ENCODE measurements at regions not wholly inside any gene's neighbourhood (a gene's known extent, or its start where the extent isn't known, plus 50 kb on each side); places are given as distances from the start of the nearest gene placed in this dataset.
"Not testable (repeated sequence)": the region's sequence is repeated elsewhere in the genome, so short reads cannot be mapped to it uniquely, and the experiment has no call there.

DNA sequence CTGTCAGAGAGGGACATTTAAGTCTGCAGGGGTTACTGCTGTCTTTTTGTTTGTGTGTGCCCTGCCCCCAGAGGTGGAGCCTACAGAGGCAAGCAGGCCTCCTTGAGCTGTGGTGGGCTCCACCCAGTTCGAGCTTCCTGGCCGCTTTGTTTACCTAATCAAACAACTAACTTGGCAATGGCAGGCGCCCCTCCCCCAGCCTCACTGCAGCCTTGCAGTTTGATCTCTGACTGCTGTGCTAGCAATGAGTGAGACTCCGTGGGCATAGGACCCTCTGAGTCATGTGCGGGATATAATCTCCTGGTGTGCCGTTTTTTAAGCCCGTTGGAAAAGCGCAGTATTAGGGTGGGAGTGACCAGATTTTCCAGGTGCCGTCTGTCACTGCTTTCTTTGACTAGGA, 216.8 kb upstream of the CDKN2B start:
- DNase-seq, result not testable (repeated sequence)

DNA sequence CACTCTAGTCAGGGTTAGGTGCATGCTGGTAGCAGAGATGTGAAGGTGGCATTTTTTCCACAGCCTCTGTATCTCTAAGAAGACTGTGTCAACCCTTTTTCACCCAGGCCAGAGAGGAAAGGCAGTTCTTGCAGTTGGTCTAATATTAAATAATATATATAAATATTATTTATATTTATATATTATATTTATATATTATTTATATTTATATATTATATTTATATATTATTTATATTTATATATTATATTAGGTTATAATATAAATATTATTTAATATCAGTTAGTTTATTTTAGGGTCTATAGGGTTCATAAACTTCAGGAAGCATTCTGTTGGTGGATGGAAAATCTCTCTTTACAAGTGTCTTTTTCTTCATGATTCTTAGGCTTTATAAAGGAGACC, 218.6 kb upstream of the DMRTA1 start:
- DNase-seq, result no peak

DNA sequence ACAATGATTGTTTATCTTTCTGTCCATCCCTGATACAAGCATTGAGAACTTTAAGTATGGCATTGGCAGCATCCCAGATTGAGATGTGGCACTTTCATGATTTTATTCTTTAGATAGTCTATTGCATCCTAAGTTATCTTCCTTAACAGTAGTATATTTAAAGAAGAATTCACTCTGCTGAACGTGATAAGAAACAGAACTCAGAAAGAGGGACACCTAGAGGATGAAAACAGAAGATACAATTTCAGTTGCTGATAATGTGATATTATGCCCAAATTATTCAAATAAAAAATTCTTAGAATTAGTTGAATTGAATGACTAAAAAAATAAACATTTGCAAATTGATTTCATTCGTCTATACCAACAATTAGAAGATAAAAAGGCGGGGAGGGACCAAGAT, 218.1 kb upstream of the DMRTA1 start:
- DNase-seq, result peak; percentile 45

DNA sequence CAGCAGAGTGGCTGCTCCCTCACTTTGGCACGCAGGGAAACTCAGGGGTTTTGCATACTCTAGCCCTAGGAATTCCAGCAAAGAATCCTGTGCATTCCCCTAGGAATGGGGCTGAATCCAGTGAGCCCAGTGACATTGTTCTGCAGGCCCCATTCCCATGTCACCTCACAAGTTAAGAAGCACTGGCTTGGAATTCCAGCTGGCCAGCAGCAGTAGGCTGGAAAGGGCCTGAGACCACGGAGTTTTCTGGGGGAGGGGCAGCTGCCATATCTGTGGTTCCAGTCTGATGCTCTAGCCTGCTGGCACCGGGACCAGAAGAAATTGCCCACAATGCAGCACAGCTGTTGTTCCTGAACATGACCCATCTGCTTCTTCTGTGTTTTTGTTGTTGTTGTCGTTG, 217.6 kb upstream of the DMRTA1 start:
- no peak for DNase-seq

DNA sequence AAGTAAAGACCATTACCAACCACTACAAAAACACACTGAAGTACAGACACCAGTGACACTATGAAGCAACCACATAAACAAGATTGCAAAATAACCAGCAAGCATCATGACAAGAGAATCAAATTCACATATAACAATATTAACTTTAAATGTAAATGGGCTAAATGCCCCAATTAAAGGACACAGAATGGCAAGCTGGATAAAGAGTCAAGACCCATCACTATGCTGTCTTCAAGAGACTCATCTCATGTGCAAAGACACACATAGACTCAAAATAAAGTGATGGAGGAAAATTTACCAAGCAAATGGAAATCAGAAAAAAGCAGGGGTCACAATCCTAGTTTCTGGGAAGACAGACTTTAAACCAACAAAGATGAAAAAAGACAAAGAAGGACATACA, 215.3 kb upstream of the DMRTA1 start:
- not testable (repeated sequence) for DNase-seq

DNA sequence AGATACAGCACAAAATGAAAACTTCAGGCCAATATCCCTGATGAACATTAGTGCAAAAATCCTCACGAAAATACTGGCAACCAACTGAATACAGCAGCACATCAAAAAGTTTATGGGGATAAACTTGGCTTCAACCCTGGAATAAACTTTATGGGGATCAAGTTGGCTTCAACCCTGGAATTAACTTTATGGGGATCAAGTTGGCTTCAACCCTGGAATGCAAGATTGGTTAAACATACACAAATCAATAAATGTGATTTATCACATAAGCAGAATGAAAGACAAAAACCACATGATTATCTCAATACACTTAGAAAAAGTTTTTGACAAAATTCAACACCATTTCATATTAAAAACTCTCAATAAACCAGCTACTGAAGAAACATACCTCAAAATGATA, 213.7 kb upstream of the DMRTA1 start:
- no peak for DNase-seq

DNA sequence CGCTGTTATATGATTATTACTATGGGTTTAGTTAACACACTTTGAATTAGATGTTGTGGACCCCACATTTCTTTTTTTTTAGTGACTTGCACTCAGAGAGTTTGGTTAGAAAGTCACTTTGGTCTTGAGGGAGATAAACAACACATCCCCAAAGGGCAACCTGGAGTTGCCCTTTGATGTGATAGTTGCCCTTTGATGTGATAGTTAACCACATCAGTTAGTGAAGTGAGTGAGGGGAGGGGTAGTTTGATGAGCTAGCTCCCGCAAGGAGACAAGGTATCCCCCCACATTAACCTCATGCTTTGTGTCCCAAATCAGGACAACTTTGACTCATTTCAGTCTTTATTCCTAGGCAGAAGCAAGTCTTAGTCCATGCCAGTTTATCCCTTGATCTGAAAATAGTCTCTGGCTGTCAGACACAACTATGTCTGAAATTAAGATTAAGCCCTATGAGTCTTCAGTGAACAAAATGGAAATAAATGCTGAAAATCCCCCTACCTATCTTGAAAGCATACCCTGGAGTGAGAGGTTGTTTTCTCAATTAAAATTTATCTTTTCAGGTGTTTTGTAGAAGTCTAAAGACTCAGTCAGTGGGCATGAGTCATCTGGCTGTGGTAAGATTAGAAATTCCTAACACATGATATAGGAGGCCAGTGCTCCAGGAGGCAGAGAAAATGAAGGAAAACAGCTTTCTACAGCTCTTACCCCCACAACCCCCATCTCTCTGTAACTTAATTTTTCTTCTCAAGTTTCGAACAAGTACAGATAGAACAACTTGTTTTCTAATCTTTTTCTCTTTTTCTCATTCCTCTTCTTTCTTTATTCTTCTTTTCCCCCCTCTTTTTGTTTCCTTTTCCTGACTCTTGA, 208.9 kb upstream of the DMRTA1 start:
- peak; percentile 58 for DNase-seq

DNA sequence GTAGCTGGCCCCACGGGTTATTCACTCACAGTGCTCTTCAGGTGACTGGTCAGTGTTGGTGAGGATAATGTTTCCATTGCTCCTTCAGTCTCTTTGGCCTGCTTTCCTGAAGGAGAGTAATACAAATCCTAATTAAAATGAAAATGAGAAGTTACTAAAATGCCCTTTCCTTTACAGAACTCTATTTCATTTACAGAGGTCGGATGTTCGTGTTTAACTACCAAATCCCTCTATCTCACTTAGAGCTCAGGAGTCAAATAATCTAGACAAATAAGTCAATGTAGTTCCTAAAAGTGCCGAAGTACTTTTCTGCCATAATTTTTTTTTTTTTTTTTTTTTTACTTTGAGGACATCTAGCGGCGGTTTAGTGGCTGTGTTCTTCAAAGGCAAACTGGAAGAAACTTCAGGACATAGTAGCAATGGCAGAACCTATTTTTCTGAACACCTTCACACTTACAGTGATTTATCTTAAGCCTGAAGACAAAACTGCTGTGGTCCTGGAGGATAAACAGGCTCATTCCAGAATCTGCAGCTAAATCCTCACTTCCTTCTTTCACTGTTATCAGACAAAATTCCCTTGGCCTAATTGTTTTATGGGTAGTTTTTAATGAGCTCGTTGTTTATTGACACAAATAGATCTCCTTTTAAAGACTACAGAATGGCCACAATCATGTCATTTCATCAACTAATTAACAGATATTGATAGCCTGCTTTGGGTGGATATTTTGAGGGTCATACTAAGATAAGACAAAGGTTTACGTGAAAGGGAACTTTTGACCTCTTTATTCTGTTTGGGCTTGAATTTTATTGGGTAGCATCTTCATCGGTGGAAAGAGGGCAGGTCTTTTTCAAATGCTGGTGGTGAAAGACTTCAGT, 207.6 kb upstream of the DMRTA1 start:
- DNase-seq, result peak; percentile 66

DNA sequence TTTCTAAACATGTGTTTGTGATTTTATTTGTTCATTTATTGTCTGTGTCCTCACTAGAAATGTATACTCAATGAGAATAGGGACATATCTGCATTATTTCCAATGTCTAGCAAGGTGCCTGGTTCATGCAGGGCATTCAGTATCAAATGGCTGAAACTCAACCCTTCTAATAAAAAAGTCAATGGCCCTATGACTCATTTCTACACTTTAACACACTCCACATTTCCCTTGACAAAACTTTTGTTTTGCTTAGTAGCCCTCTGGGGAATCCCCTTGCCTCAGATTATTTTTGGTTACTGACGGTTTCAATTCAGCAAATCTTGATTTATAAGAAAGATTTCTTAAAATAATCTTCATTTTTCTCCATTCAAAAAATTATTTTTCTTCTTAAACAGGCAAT, 206.0 kb upstream of the DMRTA1 start:
- peak; percentile 43 for DNase-seq

DNA sequence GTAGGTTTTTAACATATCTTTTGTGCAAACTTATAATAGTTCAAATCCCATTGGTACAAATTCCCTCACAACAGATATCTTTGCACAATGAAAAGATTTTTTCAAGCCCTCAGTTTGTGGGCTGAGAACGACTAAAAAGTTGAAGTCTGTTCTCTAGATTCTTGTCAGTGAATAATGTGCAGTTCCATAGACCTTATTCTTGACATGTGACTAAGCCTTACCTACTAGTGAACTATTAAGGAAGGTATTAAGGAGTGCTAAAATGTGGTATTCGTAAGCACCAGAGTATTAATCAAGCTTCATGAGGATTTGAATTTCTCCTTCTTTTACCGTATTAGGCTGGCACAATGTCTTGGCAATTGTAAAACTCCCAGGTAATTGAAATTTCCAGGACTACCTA, 205.6 kb upstream of the DMRTA1 start:
- DNase-seq, result no peak

DNA sequence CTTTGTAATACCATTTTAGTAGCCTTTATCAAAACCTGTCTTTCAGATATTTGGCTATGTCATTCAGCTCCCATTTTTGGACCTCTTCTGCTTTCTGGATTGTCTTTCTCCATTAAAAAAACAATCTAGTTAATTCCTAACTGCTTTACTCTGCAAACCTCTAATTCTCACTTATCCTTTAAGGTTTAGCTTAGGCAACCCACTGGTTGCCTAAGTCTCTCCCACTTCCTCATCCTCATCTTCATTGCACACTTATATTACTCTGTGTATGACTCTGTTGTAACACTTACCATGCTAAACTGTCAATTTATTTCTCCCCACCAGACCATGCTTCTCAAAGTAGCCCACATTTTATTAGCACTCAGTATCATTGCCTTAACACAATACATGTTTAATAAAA, 205.0 kb upstream of the DMRTA1 start:
- DNase-seq, result no peak

DNA sequence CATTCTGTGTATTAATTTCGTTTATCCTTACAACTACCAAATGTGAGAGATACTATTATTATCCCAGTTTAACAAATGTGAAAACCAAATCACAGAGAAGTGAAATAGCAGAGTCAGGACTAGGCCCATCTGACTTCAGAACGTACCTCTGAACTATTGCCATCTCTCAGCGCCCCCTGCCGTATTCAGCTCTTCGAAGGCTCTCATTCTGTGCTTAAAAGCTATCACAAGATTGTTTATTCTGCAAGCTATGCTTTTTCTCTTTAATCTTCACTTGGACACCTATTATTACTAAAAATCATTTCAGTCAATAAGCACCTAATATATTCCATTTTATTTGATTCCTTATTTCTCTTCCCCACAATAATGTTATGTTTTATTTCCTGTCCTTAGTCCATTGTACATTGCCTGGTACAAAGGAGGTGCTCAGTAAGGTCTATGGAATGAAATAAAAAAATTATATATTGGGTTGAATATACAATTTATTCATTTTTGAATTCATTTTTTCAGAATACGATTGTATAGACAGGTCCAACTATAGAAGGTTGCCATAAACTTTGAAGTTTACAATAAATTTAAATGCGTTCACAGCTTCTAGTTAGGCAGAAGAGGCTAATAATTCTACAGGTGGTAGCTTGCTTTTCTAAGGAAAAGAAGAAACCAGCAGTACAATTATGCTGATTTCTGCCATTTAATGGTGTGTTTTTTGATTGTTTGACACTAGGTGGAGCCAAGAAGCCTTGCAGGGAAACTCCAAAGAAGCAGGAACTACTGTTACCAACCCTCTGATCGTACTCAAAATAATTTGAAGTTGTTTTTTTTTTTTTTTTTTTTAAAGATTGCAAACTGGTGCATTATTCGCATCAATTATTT, 202.2 kb upstream of the DMRTA1 start:
- peak; percentile 70 for DNase-seq

DNA sequence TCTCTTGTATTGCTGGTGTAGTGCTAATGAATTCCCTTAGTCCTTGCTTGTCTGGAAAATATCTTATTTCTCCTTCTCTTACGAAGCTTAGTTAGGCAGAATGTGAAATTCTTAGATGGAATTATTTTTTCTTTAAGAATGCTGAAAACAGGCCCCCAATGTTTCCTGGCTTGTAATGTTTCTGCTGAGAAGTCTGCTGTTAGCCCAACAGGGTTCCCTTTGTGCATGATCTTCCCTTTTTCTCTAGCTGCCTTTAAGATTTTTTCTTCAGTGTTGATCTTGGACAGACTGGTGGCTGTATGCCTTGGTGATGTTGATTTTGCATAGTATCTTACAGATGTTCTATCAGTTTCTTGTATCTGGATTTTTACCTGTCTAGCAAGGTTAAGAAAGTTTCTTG, 191.3 kb upstream of the DMRTA1 start:
- no peak for DNase-seq

DNA sequence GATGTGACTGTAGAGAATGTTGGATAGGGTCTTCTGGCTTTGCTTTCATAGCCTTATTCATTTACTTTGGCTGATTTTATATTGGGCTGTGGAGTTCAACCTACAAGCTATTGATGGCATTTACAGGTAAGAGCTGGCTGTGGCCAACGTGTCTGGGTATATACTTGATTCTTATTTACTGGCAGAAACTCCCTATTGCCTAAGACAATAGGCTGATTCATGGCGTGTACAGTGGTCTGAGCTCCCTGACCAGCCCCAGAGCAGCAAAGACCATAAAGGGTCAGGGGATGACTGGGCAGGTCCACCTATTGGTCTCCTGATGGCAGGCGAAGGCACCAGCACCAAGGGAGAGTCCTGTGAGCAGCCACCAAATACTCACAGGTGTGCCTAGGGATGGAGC, 190.2 kb upstream of the DMRTA1 start:
- no peak for DNase-seq

DNA sequence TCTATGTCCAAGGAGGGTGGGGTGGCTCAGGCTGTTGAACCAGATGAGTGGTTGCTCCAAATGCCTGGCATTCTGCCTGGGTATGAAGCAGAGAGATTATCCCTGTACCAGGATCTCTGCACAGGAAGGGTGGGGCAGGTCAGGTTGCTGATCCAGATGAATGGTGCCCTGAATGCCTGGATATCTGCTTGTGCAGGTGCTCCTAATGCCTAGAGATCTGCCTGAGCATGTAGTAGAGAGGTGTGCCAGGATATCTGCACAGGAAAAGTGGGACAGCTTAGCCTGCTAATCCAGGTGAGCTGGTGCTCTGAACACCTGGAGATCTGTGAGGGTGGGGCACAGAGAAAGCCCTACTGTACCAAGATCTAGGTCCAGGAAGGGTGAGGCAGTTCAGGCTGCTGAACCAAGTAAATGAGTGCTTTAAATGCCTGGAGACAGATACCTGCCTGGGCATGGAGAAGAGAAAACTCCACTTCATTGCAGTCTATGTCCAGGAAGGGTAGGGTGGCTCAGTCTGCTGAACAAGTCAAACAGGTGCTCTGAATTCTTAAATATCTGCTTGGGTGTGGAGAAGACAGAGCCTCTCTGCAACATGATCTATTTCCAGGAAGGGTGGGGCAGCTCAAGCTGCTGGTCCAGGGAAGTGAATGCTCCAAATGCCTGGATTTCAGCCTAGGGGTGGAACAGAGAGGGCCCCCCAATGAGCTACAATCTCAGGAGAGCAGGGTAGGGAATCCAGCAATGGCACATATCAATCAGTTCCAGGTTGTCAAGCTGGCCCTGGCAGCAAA, 189.4 kb upstream of the DMRTA1 start:
- DNase-seq, result no peak

DNA sequence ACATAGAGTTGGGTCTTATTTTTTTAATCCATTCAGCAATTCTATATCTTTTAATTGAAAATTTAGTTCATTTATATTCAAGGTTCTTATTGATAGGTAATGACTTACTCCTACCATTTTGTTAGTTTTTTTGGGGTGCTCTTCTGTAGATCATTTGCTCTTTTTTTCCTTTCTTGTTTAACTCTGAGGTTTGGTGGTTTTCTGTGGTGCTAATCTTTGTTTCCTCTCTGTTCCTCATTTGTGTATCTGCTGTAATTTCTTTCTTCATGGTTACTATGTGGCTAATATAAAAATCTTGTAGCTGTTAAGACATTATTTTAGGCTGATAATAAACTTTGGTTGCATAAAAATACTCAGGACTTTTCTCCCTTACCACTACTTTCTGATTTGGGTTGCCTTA, 181.6 kb upstream of the DMRTA1 start:
- DNase-seq, result no peak

DNA sequence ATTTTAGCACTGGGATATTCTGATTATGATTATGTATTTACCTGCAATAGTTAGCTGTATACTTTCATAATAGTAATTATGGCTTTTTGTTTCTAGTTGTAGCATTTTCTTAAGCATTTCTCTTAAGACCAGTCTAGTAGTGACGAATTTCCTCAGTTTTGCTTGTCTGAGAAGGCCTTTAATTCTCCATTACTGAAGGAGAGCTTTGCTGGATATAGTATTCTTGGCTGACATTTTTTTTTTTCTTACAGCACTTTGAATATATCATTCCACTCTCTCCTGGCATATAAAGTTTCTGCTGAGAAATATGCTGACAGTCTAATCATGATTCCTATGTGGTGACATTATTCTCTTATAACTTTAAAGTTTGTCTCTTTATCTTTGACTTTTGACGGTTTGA, 181.1 kb upstream of the DMRTA1 start:
- DNase-seq, result no peak

DNA sequence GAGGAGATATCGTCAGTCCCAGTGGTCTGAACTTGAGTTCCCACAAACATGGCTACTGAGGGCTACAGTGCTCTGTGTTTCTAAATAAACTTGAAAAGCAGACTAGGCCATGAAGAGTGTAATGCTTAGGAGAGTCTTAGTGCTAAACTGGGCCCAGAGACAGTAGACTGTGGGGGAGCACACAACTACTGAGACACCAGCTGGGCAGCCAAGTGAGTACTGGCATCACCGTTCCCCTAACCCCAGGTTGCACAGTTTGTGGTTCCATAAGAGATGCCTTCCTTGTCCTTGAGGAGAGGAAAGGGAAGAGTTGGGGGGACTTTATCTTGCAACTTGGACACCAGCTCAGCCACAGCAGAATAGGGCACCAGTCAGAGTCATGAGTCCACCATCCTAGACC, 172.1 kb upstream of the DMRTA1 start:
- DNase-seq, result no peak

DNA sequence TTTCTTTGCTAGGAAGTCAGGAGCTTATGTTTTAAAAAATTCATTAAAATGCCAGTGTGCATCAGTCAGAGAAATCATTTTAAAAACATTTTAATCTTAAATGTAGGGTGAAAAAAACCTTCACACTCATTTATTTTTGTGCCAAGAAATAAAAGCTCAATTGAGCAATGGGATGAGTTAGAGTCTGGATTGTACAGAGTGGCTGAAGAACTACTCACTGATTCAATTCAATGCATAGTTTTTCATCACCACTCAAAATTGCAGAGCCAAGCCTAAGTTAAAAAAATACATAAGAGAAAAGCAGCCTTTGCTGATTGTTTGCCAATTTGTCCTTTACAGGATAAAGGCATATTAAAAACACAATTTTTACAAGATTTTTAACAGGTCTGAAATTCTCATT, 168.2 kb upstream of the DMRTA1 start:
- no peak for DNase-seq

DNA sequence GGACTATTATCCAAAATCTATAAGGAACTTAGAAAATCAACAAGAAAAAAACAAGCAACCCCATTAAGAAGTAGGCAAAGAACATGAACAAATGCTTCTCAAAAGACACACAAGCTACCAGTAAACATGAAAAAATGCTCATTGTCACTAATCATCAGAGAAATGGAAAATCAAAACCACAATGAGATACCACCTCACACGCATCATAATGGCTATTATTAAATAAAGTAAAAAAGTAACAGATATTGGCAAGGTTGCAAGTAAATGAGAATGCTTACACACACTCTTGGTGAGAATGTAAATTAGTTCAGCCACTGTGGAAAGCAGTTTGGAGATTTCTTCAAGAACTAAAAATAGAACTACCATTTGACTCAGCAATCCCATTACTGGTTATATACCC, 167.0 kb upstream of the DMRTA1 start:
- no peak for DNase-seq

DNA sequence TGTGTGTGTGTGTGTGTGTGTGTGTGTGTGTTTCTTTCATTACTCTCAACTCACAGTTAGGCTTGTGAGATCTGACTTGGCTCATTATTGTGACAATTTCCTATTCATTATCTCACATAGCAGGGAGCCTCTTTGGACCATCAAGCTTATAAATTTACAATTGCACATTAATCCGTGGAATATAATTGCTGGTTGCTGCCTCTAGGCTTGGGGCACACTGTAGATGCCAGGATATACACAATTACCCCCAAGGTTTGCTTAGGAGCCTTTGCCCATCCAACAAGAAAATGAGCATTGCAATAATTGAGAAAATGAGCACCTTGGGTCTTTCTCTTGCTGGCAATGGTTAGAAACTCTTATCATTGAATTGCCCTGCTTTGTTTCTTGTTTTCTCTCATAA, 161.6 kb upstream of the DMRTA1 start:
- no peak for DNase-seq

DNA sequence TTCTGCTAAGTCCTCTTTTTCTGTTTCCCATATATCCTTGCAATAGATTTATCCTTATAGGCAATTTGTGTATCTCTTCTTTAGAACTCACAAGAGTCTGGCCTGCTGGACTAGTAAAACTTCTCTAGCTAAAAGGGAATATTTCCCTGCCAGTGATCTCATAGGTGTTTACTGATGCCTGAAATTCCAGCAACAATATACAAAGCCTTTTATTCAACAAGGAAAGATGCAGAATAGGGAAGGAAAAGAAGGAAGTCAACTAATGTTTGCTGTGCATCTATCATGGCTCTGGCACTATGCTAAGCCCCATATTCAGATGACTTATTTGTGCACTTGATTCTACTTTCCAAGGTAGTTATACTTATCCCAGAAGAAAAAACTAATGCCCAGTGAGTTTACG, 160.0 kb upstream of the DMRTA1 start:
- DNase-seq, result no peak

Data from dermis blood vessel endothelial cell (primary cell).